ENCODE measurements at regions not wholly inside any gene's neighbourhood (a gene's known extent, or its start where the extent isn't known, plus 50 kb on each side); places are given as distances from the start of the nearest gene placed in this dataset.

DNA sequence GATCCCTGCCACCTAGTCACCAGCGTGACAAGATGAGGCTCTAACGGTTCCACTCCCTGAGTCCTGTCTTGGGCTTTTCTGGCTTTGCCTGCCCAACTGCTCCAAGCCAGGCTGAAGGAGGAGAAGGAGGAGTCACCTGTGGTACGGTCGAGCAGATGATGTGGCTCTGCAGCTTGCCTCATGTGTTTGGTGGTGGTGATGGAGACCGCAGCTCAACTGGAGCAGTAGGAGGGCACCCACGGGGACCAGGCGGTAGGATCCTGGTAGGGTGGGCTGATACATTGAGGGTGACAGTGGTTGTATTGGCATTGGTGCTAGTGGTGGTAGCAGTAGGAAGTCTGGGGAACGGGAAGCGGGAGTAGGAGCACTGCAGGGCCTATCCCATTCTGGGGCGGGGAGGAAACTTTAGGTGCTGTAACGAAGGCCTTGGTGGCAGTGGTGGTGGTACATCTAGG, 202.8 kb upstream of the WSB1 start (continued):
- TF ChIP-seq, protein P1, sequence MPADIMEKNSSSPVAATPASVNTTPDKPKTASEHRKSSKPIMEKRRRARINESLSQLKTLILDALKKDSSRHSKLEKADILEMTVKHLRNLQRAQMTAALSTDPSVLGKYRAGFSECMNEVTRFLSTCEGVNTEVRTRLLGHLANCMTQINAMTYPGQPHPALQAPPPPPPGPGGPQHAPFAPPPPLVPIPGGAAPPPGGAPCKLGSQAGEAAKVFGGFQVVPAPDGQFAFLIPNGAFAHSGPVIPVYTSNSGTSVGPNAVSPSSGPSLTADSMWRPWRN (IDR thresholded peaks at IDR 0.05; ENCODE audit: low read depth), result no peak
- TF ChIP-seq SIN3A (IDR thresholded peaks at IDR 0.05; ENCODE audit: borderline replicate concordance in 2 of 2, control insufficient read depth in 1 of 2, low read depth in 2 of 2, low read length in 2 of 2) (peak in 1 of 2 experiments; percentile 9; a peak in 1 of 4 replicates), ZNF75A (CRISPR knock-in tag; IDR thresholded peaks at IDR 0.05) (no peak), PTBP1 (IDR thresholded peaks at IDR 0.05; ENCODE audit: low read depth, low read length) (0 out of 2 replicates have a peak, but pooled peaks have one; percentile 19), MYC (IDR thresholded peaks at IDR 0.05; ENCODE audit: low read depth, low read length) (0 out of 2 replicates have a peak, but pooled peaks have one; percentile 29), MYC (CRISPR knock-in tag; IDR thresholded peaks at IDR 0.05; ENCODE audit: borderline replicate concordance, low read depth) (no peak), YY1 (IDR thresholded peaks at IDR 0.05; ENCODE audit: borderline replicate concordance in 1 of 3, control insufficient read depth in 1 of 3, extremely low read depth in 1 of 3, insufficient read depth in 3 of 3, insufficient read length in 1 of 3, insufficient replicate concordance in 2 of 3, low read depth in 1 of 3, low read length in 2 of 3) (peak in 1 of 3 experiments; percentile 26), SNRNP70 (optimal IDR thresholded peaks at IDR 0.05; ENCODE audit: low read depth, low read length) (peak; percentile 86), KLF1 (tag; IDR thresholded peaks at IDR 0.05) (no peak), MAFF (IDR thresholded peaks at IDR 0.05; ENCODE audit: low read length) (peak; percentile 2; the same call in 1 of the 2 replicates)
- TF ChIP-seq, protein P2, sequence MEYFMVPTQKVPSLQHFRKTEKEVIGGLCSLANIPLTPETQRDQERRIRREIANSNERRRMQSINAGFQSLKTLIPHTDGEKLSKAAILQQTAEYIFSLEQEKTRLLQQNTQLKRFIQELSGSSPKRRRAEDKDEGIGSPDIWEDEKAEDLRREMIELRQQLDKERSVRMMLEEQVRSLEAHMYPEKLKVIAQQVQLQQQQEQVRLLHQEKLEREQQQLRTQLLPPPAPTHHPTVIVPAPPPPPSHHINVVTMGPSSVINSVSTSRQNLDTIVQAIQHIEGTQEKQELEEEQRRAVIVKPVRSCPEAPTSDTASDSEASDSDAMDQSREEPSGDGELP (CRISPR knock-in tag; IDR thresholded peaks at IDR 0.05; ENCODE audit: borderline replicate concordance), result peak; percentile 61; the same call in 1 of the 2 replicates
- TF ChIP-seq, protein P3, sequence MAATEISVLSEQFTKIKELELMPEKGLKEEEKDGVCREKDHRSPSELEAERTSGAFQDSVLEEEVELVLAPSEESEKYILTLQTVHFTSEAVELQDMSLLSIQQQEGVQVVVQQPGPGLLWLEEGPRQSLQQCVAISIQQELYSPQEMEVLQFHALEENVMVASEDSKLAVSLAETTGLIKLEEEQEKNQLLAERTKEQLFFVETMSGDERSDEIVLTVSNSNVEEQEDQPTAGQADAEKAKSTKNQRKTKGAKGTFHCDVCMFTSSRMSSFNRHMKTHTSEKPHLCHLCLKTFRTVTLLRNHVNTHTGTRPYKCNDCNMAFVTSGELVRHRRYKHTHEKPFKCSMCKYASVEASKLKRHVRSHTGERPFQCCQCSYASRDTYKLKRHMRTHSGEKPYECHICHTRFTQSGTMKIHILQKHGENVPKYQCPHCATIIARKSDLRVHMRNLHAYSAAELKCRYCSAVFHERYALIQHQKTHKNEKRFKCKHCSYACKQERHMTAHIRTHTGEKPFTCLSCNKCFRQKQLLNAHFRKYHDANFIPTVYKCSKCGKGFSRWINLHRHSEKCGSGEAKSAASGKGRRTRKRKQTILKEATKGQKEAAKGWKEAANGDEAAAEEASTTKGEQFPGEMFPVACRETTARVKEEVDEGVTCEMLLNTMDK (IDR thresholded peaks at IDR 0.05; ENCODE audit: borderline replicate concordance, insufficient read depth, low read depth, low read length, poor library complexity, severe bottlenecking), result no peak

All from K562 (cell line).